Rectal smooth muscle tissue (tissue), 1 donor: ENCODE measurements at regions not wholly inside any gene's neighbourhood (a gene's known extent, or its start where the extent isn't known, plus 50 kb on each side); places are given as distances from the start of the nearest gene placed in this dataset.

Source experiments
- H3K27ac ChIP-seq: one replicate; pipeline ENCODE4 v1.7.0; 2013; ENCODE audit warnings: low read depth, low read length, inconsistent platforms
- H3K27me3 ChIP-seq: one replicate; pipeline ENCODE4 v1.7.0; 2013; ENCODE audit warnings: low read length; ENCODE audit not compliant: control insufficient read depth, insufficient read depth
- H3K36me3 ChIP-seq: one replicate; pipeline ENCODE4 v1.7.0; 2013; ENCODE audit warnings: low read length; ENCODE audit not compliant: control insufficient read depth, insufficient read depth
- H3K4me1 ChIP-seq: one replicate; pipeline ENCODE4 v1.7.0; 2013; ENCODE audit warnings: low read length; ENCODE audit not compliant: control insufficient read depth, insufficient read depth
- H3K4me3 ChIP-seq: one replicate; pipeline ENCODE4 v1.7.0; 2013; ENCODE audit warnings: low read length
- H3K9ac ChIP-seq: one replicate; pipeline ENCODE4 v1.7.0; 2013; ENCODE audit warnings: low read length

DNA sequence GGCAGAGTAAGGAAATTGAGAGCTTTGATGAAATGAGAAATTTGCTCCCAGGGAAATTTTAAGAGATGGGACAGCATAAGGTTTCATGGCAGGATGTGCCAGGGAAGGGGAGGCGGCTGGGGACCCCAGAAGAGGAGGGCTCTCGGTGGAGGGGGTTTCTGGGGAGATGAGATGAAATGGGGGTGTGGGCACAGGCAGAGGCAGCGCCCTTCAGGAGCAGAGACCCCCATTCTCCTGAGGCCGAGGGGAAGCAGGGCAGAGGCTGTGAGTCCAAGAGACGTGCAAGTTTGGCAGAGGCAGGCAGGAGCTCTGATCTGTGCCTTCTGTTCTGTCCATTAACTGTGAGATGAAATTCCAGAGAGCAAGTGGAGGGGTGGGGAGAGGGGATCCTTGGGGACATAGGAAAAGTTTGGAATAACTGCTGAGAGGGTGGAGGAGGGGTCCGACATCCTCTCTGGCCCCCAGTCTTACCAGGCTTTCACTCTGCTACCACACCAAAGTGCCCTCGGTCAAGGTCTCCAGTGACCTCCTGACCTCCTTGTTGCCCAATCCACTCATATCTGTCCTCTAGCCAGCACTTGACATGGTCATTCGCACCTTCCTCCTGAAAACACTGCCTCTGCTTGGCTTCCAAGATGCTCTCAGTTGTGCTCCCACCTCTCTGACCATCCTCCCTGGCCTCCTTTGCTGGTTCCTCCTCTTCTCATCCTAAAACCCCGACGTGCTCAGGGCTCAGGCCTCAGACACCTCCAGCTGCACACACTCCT is 108.1 kb upstream of the MVB12B start:
- Histone ChIP-seq H3K4me3 (no peak overlapping the region), H3K27ac (no peak overlapping the region), H3K36me3 (no peaks in the 10 kb centered on the region), H3K4me1 (no peaks in the 10 kb centered on the region), H3K9ac (no peak overlapping the region), H3K27me3 (peaks cover 16% of the 10 kb centered on the region)

DNA sequence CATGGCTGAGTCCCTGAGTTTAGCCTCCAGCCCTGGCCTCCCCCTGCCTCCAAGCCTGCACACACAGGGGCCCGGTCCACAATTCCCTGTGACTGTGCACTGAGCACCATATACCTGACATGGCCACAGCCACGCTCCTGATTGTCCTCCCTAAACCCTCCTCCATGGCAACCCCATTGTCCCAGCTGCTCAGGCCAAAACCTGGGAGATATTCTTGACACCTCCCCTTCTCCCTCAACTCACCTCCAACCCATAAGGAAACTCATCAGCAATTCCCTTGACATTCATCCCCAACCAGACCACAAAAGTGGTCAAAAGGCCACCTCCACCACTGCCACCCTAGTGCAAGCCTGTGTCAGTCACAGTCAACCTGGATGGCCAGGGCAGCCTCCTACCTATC is 107.5 kb upstream of the MVB12B start:
- Histone ChIP-seq H3K4me3 (no peak overlapping the region), H3K36me3 (no peaks in the 10 kb centered on the region), H3K27me3 (peaks cover 17% of the 10 kb centered on the region), H3K27ac (no peak overlapping the region), H3K9ac (no peak overlapping the region), H3K4me1 (no peaks in the 10 kb centered on the region)

- H3K27me3 ChIP-seq: peaks cover 17% of the 10 kb centered on the region
- no peak overlapping the region for H3K27ac ChIP-seq
- H3K36me3 ChIP-seq: no peaks in the 10 kb centered on the region
- no peaks in the 10 kb centered on the region for H3K4me1 ChIP-seq
- no peak overlapping the region for H3K9ac ChIP-seq
- no peak overlapping the region for H3K4me3 ChIP-seq
Measured at GRCh38 chr9:126219648-126220063, 107.0 kb upstream of the MVB12B start.

GRCh38 chr9:126221480-126221879 is 105.1 kb upstream of the MVB12B start:
- no peak overlapping the region for H3K4me3 ChIP-seq
- no peaks in the 10 kb centered on the region for H3K36me3 ChIP-seq
- H3K4me1 ChIP-seq: no peaks in the 10 kb centered on the region
- peaks cover 20% of the 10 kb centered on the region for H3K27me3 ChIP-seq
- no peak overlapping the region for H3K9ac ChIP-seq
- no peak overlapping the region for H3K27ac ChIP-seq

DNA sequence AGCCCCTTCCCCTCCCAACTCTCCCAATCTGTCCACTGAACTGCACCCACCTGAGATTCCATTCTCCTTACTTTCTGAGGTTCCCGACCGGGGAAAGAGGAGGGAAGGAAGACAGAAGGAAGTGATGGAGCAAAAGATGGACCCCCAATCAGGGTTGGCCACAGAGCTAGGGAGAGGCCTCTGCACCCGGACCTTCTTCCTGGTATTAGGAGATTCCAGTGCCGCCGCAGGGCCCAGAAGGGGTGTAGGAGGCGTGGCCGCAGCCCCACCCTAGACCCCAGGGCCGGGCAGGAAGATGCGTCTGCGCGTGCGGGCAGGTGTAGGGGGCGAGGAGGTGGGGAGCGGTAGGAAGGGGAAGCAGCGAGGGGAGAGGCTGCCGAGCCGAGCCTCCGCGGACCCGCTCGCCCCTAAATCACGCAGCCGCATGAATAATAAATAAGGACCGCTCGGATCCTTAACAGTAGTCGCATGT is 104.2 kb upstream of the MVB12B start:
- H3K9ac ChIP-seq: no peak overlapping the region
- no peaks in the 10 kb centered on the region for H3K4me1 ChIP-seq
- H3K4me3 ChIP-seq: no peak overlapping the region
- H3K27ac ChIP-seq: no peak overlapping the region
- peaks cover 20% of the 10 kb centered on the region for H3K27me3 ChIP-seq
- no peaks in the 10 kb centered on the region for H3K36me3 ChIP-seq

DNA sequence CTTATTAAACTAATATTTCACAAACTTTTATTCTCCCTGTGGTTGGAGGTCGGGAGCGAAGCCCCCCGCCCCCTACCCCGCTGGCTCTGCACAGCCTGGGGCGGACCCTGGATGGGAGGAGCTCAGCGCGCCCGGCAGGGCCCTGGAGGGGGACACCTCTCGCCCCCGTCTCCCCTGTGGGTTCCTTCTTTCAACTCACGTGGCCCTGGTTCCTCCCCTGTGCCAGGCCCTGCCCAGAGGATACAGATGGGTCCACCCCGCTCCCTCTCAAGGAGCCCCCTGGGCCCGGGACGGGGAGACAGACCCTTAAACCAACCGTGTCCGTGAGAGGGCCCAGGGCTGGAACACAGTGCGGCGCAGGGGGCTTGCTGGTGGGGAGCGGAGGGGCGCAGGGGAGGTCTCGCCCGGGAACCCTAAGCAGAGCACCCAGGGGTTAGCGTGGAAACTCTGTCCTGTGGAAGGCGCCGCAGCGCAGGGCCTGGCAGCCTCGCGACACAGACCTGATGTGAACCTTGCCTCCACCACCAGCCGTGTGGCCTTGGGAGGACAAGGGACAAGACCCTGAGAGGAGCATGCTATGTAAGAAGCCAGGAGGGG is 103.7 kb upstream of the MVB12B start:
- Histone ChIP-seq H3K4me1 (no peaks in the 10 kb centered on the region), H3K4me3 (no peak overlapping the region), H3K27ac (no peak overlapping the region), H3K27me3 (peaks cover 20% of the 10 kb centered on the region), H3K9ac (no peak overlapping the region), H3K36me3 (no peaks in the 10 kb centered on the region)

- peaks cover 20% of the 10 kb centered on the region for H3K27me3 ChIP-seq
- H3K9ac ChIP-seq: no peak overlapping the region
- no peak overlapping the region for H3K4me3 ChIP-seq
- no peak overlapping the region for H3K27ac ChIP-seq
- no peaks in the 10 kb centered on the region for H3K4me1 ChIP-seq
- H3K36me3 ChIP-seq: no peaks in the 10 kb centered on the region
Measured at GRCh38 chr9:126223798-126224531, 102.7 kb upstream of the MVB12B start.

- Histone ChIP-seq H3K36me3 (no peaks in the 10 kb centered on the region), H3K9ac (no peak overlapping the region), H3K4me1 (no peaks in the 10 kb centered on the region), H3K4me3 (no peak overlapping the region), H3K27ac (no peak overlapping the region), H3K27me3 (peaks cover 20% of the 10 kb centered on the region)
Measured at GRCh38 chr9:126225611-126226609, 100.7 kb upstream of the MVB12B start.

DNA sequence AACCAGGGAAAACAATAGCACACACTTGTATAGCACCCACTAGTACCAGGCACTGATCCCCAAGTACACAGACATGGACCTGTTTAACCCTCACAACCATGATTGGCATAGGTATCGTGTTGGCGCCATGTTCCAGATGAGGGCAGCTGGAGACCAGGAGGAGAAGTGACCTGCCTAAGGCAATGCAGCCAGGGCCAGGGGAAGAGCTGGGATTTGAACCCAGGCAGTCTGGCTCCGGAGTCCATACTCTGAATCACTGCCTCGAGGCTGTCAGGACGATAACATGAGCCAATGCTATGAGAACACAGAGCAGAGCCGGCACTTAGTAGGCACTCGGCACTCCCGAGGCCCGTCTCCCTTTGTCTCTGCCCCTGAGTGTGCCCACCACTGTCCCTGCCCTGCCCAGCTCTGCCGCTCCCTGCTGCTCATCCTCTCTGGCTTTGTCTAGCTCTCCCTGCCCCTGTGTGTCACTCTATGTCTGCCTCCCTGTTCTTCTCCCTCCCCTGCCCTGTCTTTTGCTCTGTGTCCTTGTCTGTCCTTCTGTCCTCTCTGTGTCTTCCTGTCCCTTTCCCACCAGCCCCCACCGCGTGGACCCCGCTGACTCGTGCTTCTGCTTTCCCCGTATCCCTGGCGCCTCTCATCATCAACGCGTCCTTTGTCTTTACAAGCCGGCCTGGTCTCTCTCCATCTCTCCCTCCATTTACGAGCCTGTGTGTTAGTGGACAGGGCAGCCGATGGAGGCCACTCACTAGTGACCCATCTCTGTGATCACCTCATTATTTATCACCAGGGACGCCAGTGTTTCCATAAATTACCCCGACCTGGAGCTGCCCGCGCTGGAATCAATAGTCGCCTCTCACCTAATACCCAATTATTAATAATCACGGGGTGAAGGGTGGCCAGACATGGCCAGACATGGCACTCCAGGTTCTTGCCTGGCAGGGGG is 99.4 kb upstream of the MVB12B start:
- Histone ChIP-seq H3K9ac (no peak overlapping the region), H3K27ac (no peak overlapping the region), H3K4me3 (no peak overlapping the region), H3K27me3 (peaks cover 18% of the 10 kb centered on the region), H3K36me3 (no peaks in the 10 kb centered on the region), H3K4me1 (no peaks in the 10 kb centered on the region)

DNA sequence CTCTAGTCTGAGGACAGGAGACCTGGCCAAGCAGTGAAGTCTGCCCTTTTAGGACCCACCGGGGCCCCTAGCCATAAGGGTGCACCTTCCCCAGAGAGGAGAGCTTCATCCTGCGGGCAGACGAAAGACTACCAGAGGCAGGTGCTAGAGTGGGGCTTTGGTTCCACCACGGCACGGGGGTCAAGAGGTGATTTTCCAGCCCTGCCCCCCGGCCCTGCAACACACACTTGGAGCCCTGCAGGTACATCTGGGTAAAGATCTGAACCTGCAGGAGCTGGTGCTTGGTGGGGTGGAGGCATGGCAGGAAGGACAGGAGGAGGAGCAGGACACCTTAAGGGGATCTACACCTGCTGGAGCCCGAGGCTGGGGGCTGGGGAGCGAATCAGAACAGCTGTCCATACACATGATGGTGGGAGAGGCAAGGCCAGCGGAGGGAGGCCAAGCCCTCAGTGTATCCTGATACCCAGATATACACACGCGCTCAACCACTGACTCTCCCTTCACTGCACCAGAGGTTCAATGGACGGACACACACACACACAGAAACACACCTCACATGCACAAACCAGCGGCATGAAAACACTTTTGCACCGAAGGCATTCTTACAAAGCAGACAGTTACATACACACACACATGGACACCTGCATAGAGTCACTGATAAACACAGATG is 98.4 kb upstream of the MVB12B start:
- Histone ChIP-seq H3K4me1 (no peaks in the 10 kb centered on the region), H3K4me3 (no peak overlapping the region), H3K36me3 (no peaks in the 10 kb centered on the region), H3K9ac (no peak overlapping the region), H3K27me3 (peaks cover 8% of the 10 kb centered on the region), H3K27ac (no peak overlapping the region)
